NB4 (cell line): ENCODE measurements at regions not wholly inside any gene's neighbourhood (a gene's known extent, or its start where the extent isn't known, plus 50 kb on each side); places are given as distances from the start of the nearest gene placed in this dataset.

ENCODE experiments used
- MAX ChIP-seq: IDR thresholded peaks from 2 replicates; pipeline ENCODE4 v1.6.1; 2011; ENCODE audit warnings: low read depth, low read length
- MYC ChIP-seq: IDR thresholded peaks from 2 replicates; pipeline ENCODE4 v1.6.1; 2011; ENCODE audit warnings: low read depth, low read length
- POLR2A ChIP-seq: IDR thresholded peaks from 2 replicates; pipeline ENCODE4 v1.6.1; 2011; ENCODE audit warnings: mild to moderate bottlenecking; ENCODE audit not compliant: insufficient read length; ENCODE audit errors: extremely low read depth
- TF ChIP-seq, protein P1 (sequence below): IDR thresholded peaks from one replicate; pipeline ENCODE4 v1.5.1; 2012; ENCODE audit warnings: low read depth, low read length

DNA sequence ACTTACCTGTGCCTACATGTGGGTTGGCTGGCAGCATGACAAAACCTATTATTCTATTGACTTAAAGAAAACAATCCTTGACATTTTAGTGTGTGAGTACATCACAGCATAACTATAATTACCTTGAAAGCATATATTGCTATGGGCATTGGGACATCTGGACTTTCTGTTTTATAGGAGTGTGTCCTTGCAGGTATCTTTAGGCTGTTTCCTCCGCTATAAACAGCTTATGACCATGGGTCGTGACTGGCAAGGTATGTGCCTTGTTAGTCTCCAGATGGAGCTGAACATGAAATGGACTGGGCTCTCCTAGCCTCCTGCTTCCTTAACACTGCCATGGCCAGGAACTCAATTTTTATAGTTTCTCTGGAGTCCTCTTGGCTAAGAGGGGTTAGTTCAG is 317.4 kb upstream of the COBL start:
- TF ChIP-seq, protein P1, sequence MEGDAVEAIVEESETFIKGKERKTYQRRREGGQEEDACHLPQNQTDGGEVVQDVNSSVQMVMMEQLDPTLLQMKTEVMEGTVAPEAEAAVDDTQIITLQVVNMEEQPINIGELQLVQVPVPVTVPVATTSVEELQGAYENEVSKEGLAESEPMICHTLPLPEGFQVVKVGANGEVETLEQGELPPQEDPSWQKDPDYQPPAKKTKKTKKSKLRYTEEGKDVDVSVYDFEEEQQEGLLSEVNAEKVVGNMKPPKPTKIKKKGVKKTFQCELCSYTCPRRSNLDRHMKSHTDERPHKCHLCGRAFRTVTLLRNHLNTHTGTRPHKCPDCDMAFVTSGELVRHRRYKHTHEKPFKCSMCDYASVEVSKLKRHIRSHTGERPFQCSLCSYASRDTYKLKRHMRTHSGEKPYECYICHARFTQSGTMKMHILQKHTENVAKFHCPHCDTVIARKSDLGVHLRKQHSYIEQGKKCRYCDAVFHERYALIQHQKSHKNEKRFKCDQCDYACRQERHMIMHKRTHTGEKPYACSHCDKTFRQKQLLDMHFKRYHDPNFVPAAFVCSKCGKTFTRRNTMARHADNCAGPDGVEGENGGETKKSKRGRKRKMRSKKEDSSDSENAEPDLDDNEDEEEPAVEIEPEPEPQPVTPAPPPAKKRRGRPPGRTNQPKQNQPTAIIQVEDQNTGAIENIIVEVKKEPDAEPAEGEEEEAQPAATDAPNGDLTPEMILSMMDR, result no peak
- TF ChIP-seq POLR2A (no peak), MAX (no peak), MYC (no peak)
